OCI-LY7 (cell line): ENCODE measurements at regions not wholly inside any gene's neighbourhood (a gene's known extent, or its start where the extent isn't known, plus 50 kb on each side); places are given as distances from the start of the nearest gene placed in this dataset.

Experiments used
- BruUV-seq: library from RNA; stranded (reverse); fragments of 400-500 nt; replicated peaks from 2 replicates; lab custom pipeline; 2021; lab: Mats Ljungman, UMichigan
- CTCF ChIA-PET: fragments of 300-600 bp; sonication (Branson Sonifier 250); formaldehyde crosslinking; loops from one replicate; lab custom pipeline; 2022; ENCODE audit warnings: antibody characterized with exemption; ENCODE audit not compliant: unreplicated experiment; lab: Charles Lee
- POLR2A ChIA-PET: fragments of 300-600 bp; sonication (Branson Sonifier 250); formaldehyde crosslinking; loops from one replicate; lab custom pipeline; 2022; ENCODE audit warnings: antibody characterized with exemption; lab: Charles Lee
- DNase-seq: peaks from one replicate; pipeline ENCODE4 v3.0.0-alpha.2; 2015; ENCODE audit warnings: low spot score
- H2AFZ ChIP-seq: fragments of 200-600 bp; sonication (generic), shearing (Covaris generic); 2 replicates; pipeline ENCODE4 v1.6.1; 2014; ENCODE audit warnings: mild to moderate bottlenecking, antibody characterized with exemption, low read length, moderate library complexity
- H3K27ac ChIP-seq: fragments of 200-600 bp; sonication (generic); 2 replicates; pipeline ENCODE4 v1.5.1; 2014; ENCODE audit warnings: mixed run types, low read depth, mild to moderate bottlenecking, moderate library complexity, low read length, inconsistent platforms; ENCODE audit not compliant: poor library complexity, severe bottlenecking
- H3K36me3 ChIP-seq: fragments of 200-600 bp; sonication (generic); 2 replicates; pipeline ENCODE4 v1.6.1; 2014; ENCODE audit warnings: mild to moderate bottlenecking, antibody characterized with exemption, low read length, moderate library complexity, mixed read lengths; ENCODE audit not compliant: insufficient read depth
- H3K4me1 ChIP-seq: fragments of 200-600 bp; sonication (generic); 2 replicates; pipeline ENCODE4 v1.5.1; 2014; ENCODE audit warnings: mild to moderate bottlenecking, low read length; ENCODE audit not compliant: insufficient read depth, poor library complexity, severe bottlenecking
- H3K4me2 ChIP-seq: fragments of 200-600 bp; sonication (generic); 2 replicates; pipeline ENCODE4 v1.6.1; 2014; ENCODE audit warnings: mild to moderate bottlenecking, low read length
- H3K4me3 ChIP-seq: fragments of 200-600 bp; sonication (generic); 2 replicates; pipeline ENCODE4 v1.5.1; 2014; ENCODE audit warnings: mild to moderate bottlenecking, low read depth, low read length; ENCODE audit not compliant: poor library complexity, severe bottlenecking
- H3K79me2 ChIP-seq: fragments of 200-600 bp; sonication (generic); 2 replicates; pipeline ENCODE4 v1.6.1; 2016; ENCODE audit warnings: low read depth, mild to moderate bottlenecking, low read length, moderate library complexity, mixed read lengths; ENCODE audit not compliant: insufficient read depth
- H3K9me2 ChIP-seq: fragments of 200-600 bp; sonication (generic); 2 replicates; pipeline ENCODE4 v1.6.1; 2016; ENCODE audit warnings: mild to moderate bottlenecking, low read length, mixed read lengths; ENCODE audit not compliant: insufficient read depth
- H3K9me3 ChIP-seq: fragments of 200-600 bp; sonication (generic); 2 replicates; pipeline ENCODE4 v1.6.1; 2014; ENCODE audit warnings: mild to moderate bottlenecking, mixed run types, low read length, mixed read lengths
- H4K20me1 ChIP-seq: fragments of 200-600 bp; sonication (generic); 2 replicates; pipeline ENCODE4 v1.6.1; 2014; ENCODE audit warnings: mild to moderate bottlenecking, antibody characterized with exemption, low read length, moderate library complexity, mixed read lengths; ENCODE audit not compliant: insufficient read depth
- CTCF ChIP-seq: fragments of 200-600 bp; sonication (generic); conservative IDR thresholded peaks from 2 replicates; pipeline ENCODE4 v1.5.1; 2014; ENCODE audit warnings: mild to moderate bottlenecking, antibody characterized with exemption, low read length, moderate library complexity, mixed read lengths
- EZH2phosphoT487 ChIP-seq: fragments of 200-600 bp; sonication (generic); IDR thresholded peaks from 2 replicates; pipeline ENCODE4 v1.6.1; 2018; ENCODE audit warnings: low read depth, borderline replicate concordance, mild to moderate bottlenecking, mixed run types, antibody characterized with exemption, low read length, moderate library complexity, mixed read lengths
- intact Hi-C: fragments of 100-400 bp; cut with micrococcal nuclease; formaldehyde crosslinking; loops from one replicate; pipeline ENCODE4 v1.10.0; 2022; ENCODE audit not compliant: unreplicated experiment

GRCh38 chr6:166003569-166003968 lies 164.1 kb downstream of the TBXT start:
- no peaks in the 10 kb centered on the region for H3K79me2 ChIP-seq
- no peaks in the 10 kb centered on the region for H3K9me2 ChIP-seq
- no peak overlapping the region for H3K4me3 ChIP-seq
- no peaks in the 10 kb centered on the region for H3K4me1 ChIP-seq
- no peaks in the 10 kb centered on the region for H4K20me1 ChIP-seq
- H3K36me3 ChIP-seq: no peaks in the 10 kb centered on the region
- no peak overlapping the region for H3K27ac ChIP-seq
- no peak overlapping the region for H3K4me2 ChIP-seq
- no peak overlapping the region for H2AFZ ChIP-seq
- CTCF ChIA-PET: no interaction called here
- TF ChIP-seq CTCF: no peak
- TF ChIP-seq EZH2phosphoT487: no peak
- no TSS peak for BruUV-seq
- no peak for DNase-seq
- intact Hi-C loops: no loop called here
- POLR2A ChIA-PET: no interaction called here
- H3K9me3 ChIP-seq: no peaks in the 10 kb centered on the region

GRCh38 chr6:166001359-166001758 lies 166.3 kb downstream of the TBXT start:
- H3K4me1 ChIP-seq: no peaks in the 10 kb centered on the region
- no peak for TF ChIP-seq EZH2phosphoT487
- no peak for TF ChIP-seq CTCF
- H3K79me2 ChIP-seq: no peaks in the 10 kb centered on the region
- no peaks in the 10 kb centered on the region for H3K9me2 ChIP-seq
- H2AFZ ChIP-seq: no peak overlapping the region
- no peak overlapping the region for H3K4me2 ChIP-seq
- ChIA-PET POLR2A (no interaction called here), CTCF (no interaction called here)
- no peaks in the 10 kb centered on the region for H3K9me3 ChIP-seq
- BruUV-seq: no TSS peak
- no peak overlapping the region for H3K27ac ChIP-seq
- no peaks in the 10 kb centered on the region for H3K36me3 ChIP-seq
- no peaks in the 10 kb centered on the region for H4K20me1 ChIP-seq
- intact Hi-C loops: no loop called here
- no peak for DNase-seq
- no peak overlapping the region for H3K4me3 ChIP-seq

GRCh38 chr6:165999279-165999678 lies 168.4 kb downstream of the TBXT start:
- no TSS peak for BruUV-seq
- H4K20me1 ChIP-seq: no peaks in the 10 kb centered on the region
- CTCF ChIA-PET: no interaction called here

More at GRCh38 chr6:165999279-165999678, 168.4 kb downstream of the TBXT start:
- intact Hi-C loops: no loop called here
- Histone ChIP-seq H3K36me3 (no peaks in the 10 kb centered on the region), H2AFZ (no peak overlapping the region), H3K4me3 (no peak overlapping the region), H3K9me3 (no peaks in the 10 kb centered on the region), H3K4me2 (no peak overlapping the region), H3K4me1 (no peaks in the 10 kb centered on the region), H3K79me2 (no peaks in the 10 kb centered on the region), H3K27ac (no peak overlapping the region), H3K9me2 (no peaks in the 10 kb centered on the region)
- DNase-seq: no peak
- POLR2A ChIA-PET: no interaction called here
- no peak for TF ChIP-seq CTCF
- TF ChIP-seq EZH2phosphoT487: no peak
